ENCODE measurements at regions not wholly inside any gene's neighbourhood (a gene's known extent, or its start where the extent isn't known, plus 50 kb on each side); places are given as distances from the start of the nearest gene placed in this dataset.

GRCh38 chr2:187274146-187274545 is 173.9 kb downstream of the CALCRL start:
- TF ChIP-seq EZH2phosphoT487 (IDR thresholded peaks at IDR 0.05) = no peak
- TF ChIP-seq CTCF (IDR thresholded peaks at IDR 0.05) = no peak

Data from neural progenitor cell (in vitro differentiated cells).